ENCODE measurements at regions not wholly inside any gene's neighbourhood (a gene's known extent, or its start where the extent isn't known, plus 50 kb on each side); places are given as distances from the start of the nearest gene placed in this dataset.

DNA sequence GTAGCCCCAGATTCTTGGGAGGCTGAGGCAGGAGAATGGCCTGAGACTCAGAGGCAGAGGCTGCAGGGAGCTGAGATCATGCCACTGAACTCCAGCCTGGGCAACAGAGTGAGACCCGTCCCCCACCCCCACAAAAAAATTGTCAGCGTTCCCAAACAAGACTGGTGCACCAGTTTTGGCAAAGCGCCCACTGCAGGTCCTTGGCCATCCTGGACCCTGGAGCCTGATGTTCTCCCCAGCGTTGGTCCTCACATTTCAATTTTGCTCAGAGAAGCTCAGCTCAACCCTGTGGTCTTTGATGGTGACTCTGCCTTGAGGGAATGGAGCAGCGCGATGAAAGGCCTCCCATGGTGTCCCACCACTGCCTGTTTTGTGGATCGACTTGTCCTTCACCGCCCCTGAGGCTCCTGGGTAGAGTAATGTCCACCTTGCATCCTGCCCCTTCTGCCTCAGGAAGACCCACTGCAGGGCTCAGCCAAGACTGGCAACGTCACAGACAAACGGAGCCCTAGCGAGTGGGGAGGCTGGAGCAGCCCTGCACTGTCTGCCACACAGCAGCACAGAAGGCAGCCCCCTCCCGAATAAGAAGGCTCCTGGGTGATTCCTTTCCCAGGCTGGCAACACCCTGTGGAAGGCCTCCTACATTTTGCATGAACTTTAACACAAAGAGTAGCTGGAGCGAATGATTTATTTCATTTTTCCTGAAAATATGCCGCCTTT lies 410.9 kb downstream of the TCERG1L start:
- no peak for ATAC-seq
- no peaks in the 10 kb centered on the region for H3K36me3 ChIP-seq (ENCODE audit: control insufficient read depth, insufficient read depth, low read length)
- in situ Hi-C loops (cut with HindIII; ENCODE audit: low pct_unique_long_range_greater_than_20kb, low sequenced_read_pairs) (no loop called here), intact Hi-C loops (cut with micrococcal nuclease; ENCODE audit: unreplicated experiment) (no loop called here)
- BruUV-seq (replicated peaks), result no TSS peak
- ChIA-PET POLR2A (no interaction called here), CTCF (no interaction called here)
- no peaks in the 10 kb centered on the region for H3K9me3 ChIP-seq (ENCODE audit: control insufficient read depth, insufficient read depth, low read depth, low read length)
- TF ChIP-seq, protein P1, sequence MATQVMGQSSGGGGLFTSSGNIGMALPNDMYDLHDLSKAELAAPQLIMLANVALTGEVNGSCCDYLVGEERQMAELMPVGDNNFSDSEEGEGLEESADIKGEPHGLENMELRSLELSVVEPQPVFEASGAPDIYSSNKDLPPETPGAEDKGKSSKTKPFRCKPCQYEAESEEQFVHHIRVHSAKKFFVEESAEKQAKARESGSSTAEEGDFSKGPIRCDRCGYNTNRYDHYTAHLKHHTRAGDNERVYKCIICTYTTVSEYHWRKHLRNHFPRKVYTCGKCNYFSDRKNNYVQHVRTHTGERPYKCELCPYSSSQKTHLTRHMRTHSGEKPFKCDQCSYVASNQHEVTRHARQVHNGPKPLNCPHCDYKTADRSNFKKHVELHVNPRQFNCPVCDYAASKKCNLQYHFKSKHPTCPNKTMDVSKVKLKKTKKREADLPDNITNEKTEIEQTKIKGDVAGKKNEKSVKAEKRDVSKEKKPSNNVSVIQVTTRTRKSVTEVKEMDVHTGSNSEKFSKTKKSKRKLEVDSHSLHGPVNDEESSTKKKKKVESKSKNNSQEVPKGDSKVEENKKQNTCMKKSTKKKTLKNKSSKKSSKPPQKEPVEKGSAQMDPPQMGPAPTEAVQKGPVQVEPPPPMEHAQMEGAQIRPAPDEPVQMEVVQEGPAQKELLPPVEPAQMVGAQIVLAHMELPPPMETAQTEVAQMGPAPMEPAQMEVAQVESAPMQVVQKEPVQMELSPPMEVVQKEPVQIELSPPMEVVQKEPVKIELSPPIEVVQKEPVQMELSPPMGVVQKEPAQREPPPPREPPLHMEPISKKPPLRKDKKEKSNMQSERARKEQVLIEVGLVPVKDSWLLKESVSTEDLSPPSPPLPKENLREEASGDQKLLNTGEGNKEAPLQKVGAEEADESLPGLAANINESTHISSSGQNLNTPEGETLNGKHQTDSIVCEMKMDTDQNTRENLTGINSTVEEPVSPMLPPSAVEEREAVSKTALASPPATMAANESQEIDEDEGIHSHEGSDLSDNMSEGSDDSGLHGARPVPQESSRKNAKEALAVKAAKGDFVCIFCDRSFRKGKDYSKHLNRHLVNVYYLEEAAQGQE (IDR thresholded peaks at IDR 0.05; ENCODE audit: insufficient read depth in 1 of 2, low read depth in 2 of 2, low read length in 1 of 2), result no peak
- TF ChIP-seq POLR2AphosphoS5 (IDR thresholded peaks at IDR 0.05; ENCODE audit: low read depth, low read length) (no peak), TCF7L2 (IDR thresholded peaks at IDR 0.05; ENCODE audit: low read depth, low read length) (no peak), SIN3A (IDR thresholded peaks at IDR 0.05; ENCODE audit: borderline replicate concordance, insufficient read depth, low read depth, low read length) (no peak)
- TF ChIP-seq, protein P2, sequence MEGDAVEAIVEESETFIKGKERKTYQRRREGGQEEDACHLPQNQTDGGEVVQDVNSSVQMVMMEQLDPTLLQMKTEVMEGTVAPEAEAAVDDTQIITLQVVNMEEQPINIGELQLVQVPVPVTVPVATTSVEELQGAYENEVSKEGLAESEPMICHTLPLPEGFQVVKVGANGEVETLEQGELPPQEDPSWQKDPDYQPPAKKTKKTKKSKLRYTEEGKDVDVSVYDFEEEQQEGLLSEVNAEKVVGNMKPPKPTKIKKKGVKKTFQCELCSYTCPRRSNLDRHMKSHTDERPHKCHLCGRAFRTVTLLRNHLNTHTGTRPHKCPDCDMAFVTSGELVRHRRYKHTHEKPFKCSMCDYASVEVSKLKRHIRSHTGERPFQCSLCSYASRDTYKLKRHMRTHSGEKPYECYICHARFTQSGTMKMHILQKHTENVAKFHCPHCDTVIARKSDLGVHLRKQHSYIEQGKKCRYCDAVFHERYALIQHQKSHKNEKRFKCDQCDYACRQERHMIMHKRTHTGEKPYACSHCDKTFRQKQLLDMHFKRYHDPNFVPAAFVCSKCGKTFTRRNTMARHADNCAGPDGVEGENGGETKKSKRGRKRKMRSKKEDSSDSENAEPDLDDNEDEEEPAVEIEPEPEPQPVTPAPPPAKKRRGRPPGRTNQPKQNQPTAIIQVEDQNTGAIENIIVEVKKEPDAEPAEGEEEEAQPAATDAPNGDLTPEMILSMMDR (IDR thresholded peaks at IDR 0.05), result no peak
- no peak overlapping the region for H3K27ac ChIP-seq (ENCODE audit: low read length)
- H3K27me3 ChIP-seq (ENCODE audit: control insufficient read depth, insufficient read depth, low read length), result peaks cover 8% of the 10 kb centered on the region; the same call in 1 of the 2 replicates
- no peak for DNase-seq (ENCODE audit: low read depth, low spot score)
- no peaks in the 10 kb centered on the region for H3K4me1 ChIP-seq (ENCODE audit: control insufficient read depth, insufficient read depth, low read length)
- no peak overlapping the region for H3K4me3 ChIP-seq (ENCODE audit: low read depth in 2 of 2, low read length in 2 of 2)

DNA sequence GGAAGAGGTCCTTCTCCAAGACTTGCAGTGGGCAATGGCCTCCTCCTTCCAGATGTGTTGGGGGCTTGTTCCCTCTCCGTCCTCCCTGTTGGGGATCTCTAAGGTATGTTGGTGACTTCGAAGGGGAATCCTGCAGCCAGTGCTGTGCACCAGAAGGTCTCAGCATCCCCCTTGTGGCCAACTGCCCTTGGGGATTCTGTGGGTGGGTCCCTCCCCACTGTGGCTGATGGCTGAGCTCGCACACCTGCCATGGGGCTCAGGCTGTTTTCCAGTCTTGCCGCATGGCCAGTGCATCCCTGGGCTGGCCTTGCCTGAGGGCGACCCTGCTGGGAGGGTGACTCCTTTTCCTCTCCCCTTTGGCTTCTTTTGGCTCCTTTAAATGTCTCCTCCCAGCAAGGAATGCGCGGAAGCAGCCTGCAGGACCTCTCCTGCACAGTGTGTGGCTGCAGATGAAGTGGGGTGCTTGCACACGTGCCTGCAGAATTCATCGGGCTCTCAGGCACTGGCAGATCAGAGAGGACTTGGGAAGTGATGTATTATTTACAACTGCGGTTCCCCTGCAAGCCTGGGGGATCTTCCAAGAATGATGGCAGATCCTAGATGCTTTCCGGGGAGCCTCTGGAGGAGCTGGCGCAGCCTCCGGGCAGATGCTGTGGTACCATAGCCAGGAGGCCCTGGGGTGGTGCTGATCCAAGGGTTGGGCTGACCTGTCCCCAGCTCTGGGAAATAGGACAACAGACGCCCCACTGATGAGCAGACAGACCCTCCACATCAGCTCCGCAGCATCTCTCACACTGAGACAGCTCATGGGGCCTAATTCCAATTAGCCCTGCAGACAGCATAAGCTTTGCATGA lies 410.0 kb downstream of the TCERG1L start:
- BruUV-seq (replicated peaks), result no TSS peak
- Histone ChIP-seq H3K4me3 (ENCODE audit: low read depth in 2 of 2, low read length in 2 of 2) (no peak overlapping the region), H3K27me3 (ENCODE audit: control insufficient read depth, insufficient read depth, low read length) (peaks cover 10% of the 10 kb centered on the region; the same call in 1 of the 2 replicates), H3K9me3 (ENCODE audit: control insufficient read depth, insufficient read depth, low read depth, low read length) (no peaks in the 10 kb centered on the region), H3K27ac (ENCODE audit: low read length) (no peak overlapping the region), H3K36me3 (ENCODE audit: control insufficient read depth, insufficient read depth, low read length) (no peaks in the 10 kb centered on the region), H3K4me1 (ENCODE audit: control insufficient read depth, insufficient read depth, low read length) (no peaks in the 10 kb centered on the region)
- CTCF ChIA-PET, result no interaction called here
- no peak for ATAC-seq
- POLR2A ChIA-PET, result no interaction called here
- TF ChIP-seq, protein P2 (IDR thresholded peaks at IDR 0.05), result no peak
- TF ChIP-seq, protein P1 (IDR thresholded peaks at IDR 0.05; ENCODE audit: insufficient read depth in 1 of 2, low read depth in 2 of 2, low read length in 1 of 2), result no peak
- no peak for TF ChIP-seq TCF7L2 (IDR thresholded peaks at IDR 0.05; ENCODE audit: low read depth, low read length)
- TF ChIP-seq SIN3A (IDR thresholded peaks at IDR 0.05; ENCODE audit: borderline replicate concordance, insufficient read depth, low read depth, low read length), result no peak
- TF ChIP-seq POLR2AphosphoS5 (IDR thresholded peaks at IDR 0.05; ENCODE audit: low read depth, low read length), result no peak
- no peak for DNase-seq (ENCODE audit: low read depth, low spot score)
- intact Hi-C loops (cut with micrococcal nuclease; ENCODE audit: unreplicated experiment) (no loop called here), in situ Hi-C loops (cut with HindIII; ENCODE audit: low pct_unique_long_range_greater_than_20kb, low sequenced_read_pairs) (no loop called here)
